Kidney tubule cell (primary cell): ENCODE measurements at regions not wholly inside any gene's neighbourhood (a gene's known extent, or its start where the extent isn't known, plus 50 kb on each side); places are given as distances from the start of the nearest gene placed in this dataset.
"Not testable (repeated sequence)": the region's sequence is repeated elsewhere in the genome, so short reads cannot be mapped to it uniquely, and the experiment has no call there.

Experiments used
- DNase-seq: peaks from one replicate; pipeline ENCODE4 v3.0.0-alpha.2; 2018; ENCODE audit warnings: low spot score

- peak; percentile 81 for DNase-seq
Measured at GRCh38 chr10:78458983-78459638, 425.4 kb downstream of the RPS24 start.

DNA sequence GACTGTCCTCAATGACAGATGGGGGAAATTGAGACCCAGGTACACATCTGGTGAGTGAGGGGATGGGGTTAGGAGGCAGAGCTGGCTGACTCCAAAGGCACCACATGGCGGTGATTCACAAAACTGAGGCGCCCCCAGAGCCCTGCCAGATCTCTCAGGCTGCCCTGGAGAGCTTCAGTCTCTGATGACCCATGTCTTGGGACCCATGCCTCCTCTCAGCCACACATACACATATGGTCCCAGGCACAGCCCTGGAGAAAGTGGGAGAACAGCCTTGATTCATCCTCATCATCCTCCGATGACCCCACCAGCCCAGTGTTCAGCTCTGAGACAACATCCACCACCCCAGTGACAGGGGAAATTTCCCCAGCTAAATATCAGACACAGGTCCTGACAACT lies 426.0 kb downstream of the RPS24 start:
- no peak for DNase-seq

GRCh38 chr10:78460204-78460603 lies 426.5 kb downstream of the RPS24 start:
- no peak for DNase-seq

DNA sequence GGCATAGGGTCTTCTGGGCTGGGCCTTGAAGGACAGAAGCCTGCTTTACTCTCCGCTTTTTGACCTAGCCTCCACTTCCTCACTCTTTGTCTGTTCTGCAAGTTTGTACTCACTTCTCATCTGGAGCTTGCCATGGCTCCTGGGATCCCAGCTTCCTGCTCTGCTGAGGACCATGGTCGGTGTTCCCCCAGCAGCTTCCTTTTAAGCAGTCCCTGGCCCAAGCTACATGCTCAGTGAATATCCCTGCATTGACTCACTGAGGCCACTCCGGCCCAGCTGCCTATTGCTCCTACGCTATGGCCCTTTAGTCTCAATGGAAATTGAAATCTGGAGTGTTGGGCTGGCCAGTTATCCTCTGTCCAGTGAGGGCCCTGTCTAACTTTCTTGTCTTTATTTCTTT lies 427.7 kb downstream of the RPS24 start:
- no peak for DNase-seq

GRCh38 chr10:78462176-78462575 lies 428.5 kb downstream of the RPS24 start:
- peak; percentile 6 for DNase-seq

DNA sequence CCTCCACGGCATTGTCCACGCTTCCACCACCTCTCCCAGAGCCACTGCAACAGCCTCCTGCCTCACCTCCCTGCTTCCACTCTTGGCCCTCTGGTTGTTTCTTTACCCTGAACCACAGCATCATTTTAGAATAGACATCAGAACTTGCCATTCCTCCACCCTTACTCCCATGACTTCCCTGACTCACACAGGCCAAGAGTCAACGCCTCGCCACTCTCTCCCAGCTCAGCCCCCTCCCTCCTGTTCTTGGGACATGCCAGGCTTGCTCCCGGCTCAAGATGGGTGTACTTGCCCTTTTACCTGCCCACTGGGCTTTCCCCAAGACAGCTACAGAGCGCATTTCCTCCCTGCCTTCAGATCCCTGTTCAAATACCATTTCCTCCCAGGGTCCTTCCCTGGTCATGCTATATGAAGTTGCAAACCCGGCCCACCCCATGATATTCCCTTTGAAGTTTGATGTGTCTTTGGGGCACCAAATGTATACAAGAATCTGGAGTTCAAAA lies 429.1 kb downstream of the RPS24 start:
- no peak for DNase-seq

DNA sequence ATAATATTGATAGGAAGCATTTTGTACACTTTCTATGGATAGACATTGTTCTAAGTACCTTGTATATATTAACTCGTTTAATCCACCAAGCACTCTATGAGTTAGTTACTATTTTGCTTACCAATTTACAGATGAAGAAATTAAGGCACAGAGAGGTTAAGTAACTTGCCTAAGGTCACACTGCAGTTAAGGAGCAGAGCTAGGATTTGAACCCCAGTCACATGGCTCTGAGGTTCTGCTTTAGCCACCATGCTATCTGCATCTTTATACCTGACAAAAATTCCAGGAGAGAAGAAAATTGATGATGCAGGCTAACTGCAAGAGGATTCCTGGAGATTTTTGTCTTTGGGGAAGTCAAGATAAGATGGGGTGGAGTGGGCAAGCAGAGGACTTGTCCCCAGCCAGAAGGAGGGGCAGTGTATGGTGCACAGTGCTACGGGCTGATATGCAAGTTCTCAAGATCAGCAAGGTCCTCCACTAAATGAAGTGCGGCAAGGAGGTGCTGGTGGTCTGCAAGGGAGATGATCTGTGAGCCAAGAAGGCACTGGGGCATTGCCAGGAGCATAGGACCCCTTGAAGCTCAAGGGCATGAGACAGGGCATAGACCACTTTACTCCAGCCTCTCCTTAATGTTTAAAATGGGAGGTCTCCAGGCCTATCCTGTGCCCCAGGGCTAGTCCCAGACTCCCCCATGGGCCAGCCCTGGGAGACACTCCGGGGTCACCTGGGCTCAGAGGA lies 430.6 kb downstream of the RPS24 start:
- no peak for DNase-seq

- DNase-seq, result no peak
Measured at GRCh38 chr10:78464856-78465267, 431.2 kb downstream of the RPS24 start.

GRCh38 chr10:78465431-78465830 lies 431.8 kb downstream of the RPS24 start:
- DNase-seq, result no peak

DNA sequence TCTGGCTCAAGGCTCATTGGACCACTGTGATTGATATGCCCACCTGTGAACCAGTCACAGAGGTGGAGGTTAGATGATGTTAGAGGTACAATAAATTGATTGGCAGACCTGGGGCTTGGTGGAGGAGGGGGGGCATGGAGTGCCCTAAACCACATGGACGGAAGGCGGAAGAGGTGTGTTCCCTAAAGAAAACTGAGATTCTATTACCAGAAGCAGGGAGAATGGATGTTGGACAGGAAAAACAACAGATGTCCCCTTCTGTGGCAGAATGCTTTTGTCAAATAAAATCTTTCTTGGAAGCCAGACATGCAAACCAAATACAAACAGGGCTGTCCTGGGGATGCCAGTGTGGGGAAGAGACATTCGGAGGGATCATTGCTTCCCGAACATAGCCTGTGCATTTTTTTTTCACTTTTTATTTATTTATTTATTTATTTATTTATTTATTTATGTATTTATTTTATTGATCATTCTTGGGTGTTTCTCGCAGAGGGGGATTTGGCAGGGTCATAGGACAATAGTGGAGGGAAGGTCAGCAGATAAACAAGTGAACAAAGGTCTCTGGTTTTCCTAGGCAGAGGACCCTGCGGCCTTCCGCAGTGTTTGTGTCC lies 433.9 kb downstream of the RPS24 start:
- no peak for DNase-seq

- DNase-seq, result not testable (repeated sequence)
Measured at GRCh38 chr10:78468731-78469130, 435.1 kb downstream of the RPS24 start.

DNA sequence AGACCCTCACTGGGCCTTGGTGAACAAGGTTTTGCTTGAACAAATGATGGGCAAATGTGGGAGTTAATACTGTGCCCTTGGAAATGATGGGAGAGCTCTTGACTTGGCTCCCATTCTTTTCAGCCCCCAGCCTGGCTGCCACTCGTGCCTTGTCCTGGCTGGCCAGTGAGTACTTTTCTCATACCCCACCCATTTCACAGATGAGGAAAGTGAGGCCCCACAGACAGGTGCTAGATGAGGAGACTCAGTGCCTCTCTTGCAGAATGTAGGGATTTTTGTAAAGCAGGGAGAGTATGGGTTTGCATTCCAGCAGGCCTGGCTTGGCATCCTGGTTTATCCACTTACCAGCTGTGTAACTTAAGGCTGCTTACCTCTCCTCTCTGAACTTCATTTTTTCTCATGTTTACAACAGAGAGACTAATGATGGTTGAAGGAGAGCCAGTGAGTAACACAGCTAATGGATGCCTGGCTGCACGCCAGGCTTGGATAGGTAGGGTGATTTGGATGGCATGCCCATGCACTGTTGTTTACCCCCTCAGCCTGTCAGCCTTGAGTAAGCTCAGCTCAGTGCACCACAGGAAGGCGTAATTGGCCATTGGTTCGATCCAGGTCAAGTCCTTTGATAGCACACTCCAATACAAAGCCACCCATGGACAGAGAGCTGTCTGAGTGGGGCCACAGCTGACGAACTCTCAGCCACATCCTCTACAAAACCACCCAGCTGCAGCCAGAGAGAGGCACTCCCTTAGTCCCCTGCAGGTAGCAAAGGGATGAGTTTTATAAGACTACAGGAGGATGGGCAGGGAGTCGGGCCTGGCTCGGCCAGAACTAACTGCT lies 436.8 kb downstream of the RPS24 start:
- peak; percentile 73 for DNase-seq

DNA sequence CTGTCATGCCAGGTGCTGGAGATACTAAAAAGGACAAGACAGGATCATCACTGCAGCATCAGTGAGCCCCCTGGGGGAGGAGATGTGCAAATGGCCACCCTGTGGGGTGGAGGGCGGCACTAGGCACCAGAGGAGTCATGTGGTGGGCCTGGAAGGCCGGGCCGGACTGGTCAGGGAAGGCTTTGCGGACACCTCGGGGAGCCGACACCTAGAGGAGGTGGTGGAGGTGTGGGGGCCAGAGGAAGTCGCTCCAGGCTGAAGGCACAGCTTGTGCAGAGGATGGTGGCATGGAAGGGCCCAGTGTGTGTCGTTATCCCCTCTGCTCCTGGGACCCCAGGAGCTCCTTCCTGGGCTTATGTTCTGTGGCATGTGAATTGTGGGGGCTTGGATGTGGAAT lies 437.7 kb downstream of the RPS24 start:
- DNase-seq, result no peak

- no peak for DNase-seq
Measured at GRCh38 chr10:78471723-78472550, 438.3 kb downstream of the RPS24 start.

- no peak for DNase-seq
Measured at GRCh38 chr10:78472551-78472890, 438.9 kb downstream of the RPS24 start.

- DNase-seq, result no peak
Measured at GRCh38 chr10:78473006-78473405, 439.3 kb downstream of the RPS24 start.

GRCh38 chr10:78474743-78475142 lies 441.1 kb downstream of the RPS24 start:
- DNase-seq, result no peak

- DNase-seq, result no peak
Measured at GRCh38 chr10:78475437-78475836, 441.8 kb downstream of the RPS24 start.

- no peak for DNase-seq
Measured at GRCh38 chr10:78476156-78476555, 442.5 kb downstream of the RPS24 start.

- DNase-seq, result no peak
Measured at GRCh38 chr10:78476844-78477243, 443.2 kb downstream of the RPS24 start.

- no peak for DNase-seq
Measured at GRCh38 chr10:78478919-78479318, 445.3 kb downstream of the RPS24 start.
